SIG-M5 (cell line): ENCODE measurements at regions not wholly inside any gene's neighbourhood (a gene's known extent, or its start where the extent isn't known, plus 50 kb on each side); places are given as distances from the start of the nearest gene placed in this dataset.

ENCODE experiments used
- DNase-seq: peaks from one replicate; lab custom pipeline; 2025; lab: John Stamatoyannopoulos, UW

DNA sequence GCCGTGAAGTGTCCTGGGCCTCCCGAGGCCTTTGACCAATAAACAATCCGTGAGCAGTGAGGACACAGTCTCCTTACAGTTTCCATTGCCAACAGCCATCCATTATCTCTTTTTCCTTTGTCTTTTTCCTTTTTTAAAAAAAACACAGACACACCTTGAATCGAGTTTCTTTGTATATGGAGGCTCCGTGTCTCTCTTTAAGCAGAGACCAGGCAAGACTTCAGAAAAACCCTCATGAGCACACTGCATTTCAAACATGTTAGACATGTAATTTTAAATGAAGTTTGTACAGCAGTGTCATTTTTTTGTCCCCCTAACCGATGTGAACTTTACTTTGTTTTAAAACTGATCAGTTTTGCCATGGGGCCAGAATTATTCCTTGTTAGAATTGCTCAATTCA is 111.1 kb downstream of the SPTSSA start:
- no peak for DNase-seq

DNA sequence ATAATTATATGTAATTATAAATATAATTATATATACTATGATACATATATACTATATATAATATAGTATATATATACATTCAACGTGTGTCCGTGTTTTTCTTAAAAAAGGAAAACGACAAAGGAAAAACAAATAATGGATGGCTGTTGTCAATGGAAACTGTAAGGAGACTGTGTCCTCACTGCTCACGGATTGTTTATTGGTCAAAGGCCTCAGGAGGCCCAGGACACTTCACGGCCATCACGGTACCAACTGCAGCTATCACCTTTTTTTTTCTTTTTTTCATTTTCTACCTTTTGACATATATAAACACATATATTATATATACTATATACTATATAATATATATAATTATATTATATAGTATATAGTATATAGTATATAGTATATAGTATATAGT is 113.4 kb downstream of the SPTSSA start:
- no peak for DNase-seq

DNA sequence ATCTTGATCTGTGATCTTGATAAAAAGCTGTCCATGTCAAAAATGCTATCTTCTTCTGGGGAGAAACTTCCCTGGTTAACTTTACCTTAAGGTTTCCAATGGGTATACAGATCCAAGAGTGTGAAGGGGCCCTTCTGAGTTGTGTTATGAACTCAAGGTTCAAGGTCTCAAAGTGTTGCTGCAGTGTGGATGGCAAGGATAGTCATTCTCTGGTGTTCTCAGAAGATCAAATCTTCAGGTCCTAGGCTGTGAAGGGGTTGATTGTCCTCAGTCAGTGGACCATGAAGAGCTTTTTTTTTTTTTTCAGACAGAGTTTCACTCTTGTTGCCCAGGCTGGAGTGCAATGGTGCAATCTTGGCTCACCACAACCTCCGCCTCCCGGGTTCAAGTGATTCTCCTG is 114.4 kb downstream of the SPTSSA start:
- no peak for DNase-seq

DNA sequence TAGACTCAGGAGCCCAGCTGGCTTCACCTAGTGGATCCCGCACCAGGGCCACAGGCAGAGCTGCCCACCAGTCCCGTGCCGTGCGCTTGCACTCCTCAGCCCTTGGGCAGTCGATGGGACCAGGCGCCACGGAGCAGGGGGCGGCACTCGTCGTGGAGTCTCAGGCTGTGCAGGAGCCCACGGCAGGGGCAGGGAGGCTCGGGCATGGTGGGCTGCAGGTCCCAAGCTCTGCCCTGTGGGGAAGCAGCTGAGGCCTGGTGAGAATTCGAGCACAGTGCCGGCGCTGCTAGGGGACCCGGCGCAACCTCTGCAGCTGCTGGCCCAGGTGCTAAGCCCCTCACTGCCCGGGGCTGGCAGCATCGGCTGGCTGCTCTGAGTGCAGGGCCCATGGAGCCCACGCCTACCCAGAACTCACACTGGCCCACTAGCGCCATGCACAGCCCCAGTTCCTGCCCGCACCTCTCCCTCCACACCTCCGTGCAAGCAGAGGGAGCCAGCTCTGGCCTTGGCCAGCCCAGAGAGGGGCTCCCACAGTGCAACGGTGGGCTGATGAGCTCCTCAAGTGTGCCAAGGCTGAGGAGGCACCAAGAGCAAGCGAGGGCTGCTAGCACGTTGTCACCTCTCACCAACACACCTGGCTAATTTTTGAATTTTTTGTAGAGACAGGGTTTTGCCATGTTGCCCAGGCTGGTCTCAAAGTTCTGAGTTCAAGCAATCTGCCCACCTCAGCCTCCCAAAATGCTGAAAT is 116.1 kb downstream of the SPTSSA start:
- DNase-seq: no peak

DNA sequence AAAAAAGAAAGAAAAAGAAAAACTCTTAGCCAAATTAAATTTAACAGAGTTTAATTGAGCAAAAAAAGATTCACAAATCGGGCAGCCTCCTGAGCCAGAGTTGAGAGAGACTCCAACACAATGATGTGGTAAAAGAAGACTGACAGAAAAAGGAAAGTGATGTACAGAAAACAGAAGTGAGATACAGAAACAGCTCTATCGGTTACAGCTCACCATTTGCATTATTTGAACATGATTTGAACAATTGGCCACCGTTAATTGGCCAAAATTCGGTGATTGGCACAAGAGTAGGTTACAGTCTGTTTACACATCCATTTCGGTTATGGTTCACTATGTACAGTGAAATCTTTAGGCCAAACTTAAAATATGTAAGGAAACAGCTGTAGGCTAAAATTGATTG is 117.7 kb downstream of the SPTSSA start:
- no peak for DNase-seq

DNA sequence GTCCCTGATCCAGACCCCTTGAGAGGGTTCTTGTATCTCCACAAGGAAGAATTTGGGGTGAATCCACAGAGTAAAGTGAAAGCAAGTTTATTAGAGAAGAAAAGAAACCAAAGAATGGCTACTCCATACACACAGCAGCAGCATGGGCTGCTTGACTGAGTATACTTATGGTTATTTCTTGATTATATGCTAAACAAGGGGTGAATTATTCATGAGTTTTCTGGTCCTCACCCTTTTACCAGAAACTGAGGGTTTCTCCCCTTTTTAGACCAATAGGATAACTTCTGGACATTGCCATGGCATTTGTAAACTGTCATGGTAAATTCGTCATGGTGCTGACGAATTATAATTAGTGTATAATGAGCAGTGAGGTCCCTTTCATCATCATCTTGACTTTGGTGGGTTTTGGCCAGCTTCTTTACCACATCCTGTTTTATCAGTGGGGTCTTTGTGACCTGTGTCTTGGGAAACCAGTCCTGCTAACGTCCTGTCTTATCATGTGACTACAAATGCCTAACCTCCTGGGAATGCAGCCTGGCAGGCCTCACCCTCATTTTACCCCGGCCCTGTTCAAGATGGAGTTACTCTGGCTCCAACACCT is 121.9 kb downstream of the SPTSSA start:
- no peak for DNase-seq

DNA sequence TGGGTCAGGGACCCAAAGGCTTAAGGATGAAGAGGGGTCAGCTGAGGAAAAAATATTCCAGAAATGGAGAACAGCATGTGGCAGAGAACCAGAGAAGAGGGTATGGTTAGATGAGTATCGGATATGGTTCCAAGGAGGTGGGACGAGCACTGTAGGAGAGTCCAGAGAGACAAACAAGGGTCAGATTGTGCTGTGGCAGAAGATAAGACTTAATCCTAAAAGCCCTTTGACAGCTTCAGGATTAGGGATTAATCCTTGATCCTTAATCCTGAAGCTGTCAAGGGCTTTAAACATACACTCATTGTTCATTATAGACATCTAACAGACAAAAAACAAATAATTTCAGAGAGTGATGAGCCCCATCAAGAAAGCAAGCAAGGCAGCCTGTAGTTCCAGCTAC is 124.0 kb downstream of the SPTSSA start:
- DNase-seq: no peak

DNA sequence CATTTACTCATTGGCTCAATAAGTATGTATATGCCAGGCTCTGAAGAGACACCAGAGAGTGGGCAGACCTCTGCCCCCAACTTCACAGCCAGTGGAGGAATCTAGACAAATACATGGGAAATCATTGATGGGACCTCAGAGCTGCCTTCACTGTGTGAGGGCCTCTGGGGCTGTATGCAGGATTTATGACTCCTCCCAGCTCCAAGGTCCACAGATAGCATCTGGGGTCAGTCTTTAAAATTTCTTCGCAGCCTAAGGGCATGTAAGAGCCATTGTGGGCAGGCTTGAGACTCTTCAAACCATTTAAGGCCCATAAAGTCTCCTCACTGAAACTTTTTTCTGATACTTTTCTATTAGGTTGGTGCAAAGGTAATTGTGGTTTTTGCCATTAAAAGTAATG is 125.5 kb downstream of the SPTSSA start:
- no peak for DNase-seq

DNA sequence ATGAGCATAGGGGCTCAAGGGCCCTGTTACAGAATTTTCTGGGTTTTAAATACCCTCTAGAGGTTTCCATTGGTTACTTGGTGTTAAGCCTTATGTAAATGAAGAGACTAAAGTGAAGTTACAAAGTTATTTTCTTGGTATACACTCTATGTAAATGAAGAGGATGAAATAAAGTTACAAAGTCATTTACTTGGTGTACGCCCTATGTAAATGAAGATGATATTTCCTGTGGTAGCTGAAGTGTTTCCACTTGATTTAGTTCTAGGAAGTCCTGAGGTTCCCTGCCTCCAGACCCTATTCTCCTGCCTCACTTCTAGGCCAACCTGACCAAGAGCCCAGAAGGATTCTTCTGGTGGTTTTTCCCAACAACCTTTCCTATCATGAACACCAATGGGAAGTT is 126.1 kb downstream of the SPTSSA start:
- no peak for DNase-seq

DNA sequence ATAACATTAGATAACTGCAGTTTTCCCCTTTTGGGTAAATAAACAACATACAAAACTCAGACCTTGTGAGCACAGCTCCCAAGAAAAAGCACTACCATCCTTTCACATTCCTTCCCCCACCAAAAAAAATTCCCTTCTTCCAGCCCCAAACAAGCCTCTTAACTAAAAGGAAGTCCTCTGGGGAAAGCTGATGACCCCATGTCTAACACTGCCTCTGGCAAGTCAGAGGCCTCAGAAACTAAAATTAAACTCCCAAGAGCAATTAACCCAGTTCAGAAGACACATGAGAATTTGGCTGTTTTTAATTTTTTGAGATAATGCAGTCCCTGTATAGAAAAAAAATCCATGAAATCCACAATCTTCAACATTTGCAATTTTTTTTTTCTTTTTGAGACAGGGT is 127.7 kb downstream of the SPTSSA start:
- no peak for DNase-seq

DNA sequence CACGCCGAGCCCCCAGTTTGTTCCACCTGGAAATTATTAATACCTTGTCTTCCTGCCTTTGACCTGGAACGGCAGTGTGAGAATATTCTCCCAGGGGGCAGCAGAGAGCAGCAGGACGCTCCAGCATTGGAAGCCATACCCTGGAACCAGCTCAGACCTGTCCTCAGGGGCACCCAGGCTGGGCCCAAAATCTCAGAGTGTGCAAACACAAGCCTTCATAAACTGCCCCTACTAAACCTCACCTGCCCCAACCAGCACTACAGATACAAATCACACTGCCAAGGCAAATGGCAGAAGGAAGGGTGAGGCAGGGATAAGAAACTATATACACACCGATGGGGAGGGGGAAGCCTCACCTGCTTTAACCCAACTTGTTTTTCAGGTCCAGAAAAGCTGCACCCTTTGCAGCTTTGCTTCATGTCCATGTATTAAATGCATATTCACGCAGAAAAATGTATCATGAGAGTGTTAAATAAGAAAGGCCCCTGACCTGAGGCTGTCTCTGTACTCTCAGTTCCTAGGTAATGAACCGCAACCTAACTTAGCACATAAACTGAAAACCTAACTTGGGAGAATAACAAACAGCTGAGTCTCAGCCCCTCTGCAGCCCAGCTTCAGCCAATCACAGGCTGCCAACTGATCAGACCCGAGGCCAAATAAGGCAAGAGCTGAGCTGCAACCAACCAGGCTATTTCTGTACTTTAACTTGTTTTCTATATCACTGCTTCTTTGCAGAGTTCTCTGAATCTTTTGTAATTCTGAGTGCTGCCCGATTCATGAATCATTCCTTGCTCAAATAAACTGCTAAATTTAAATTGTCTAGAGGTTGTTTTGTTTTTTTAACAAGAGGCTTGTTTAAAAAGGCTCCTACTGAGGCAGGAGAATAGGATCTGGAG is 130.1 kb downstream of the SPTSSA start:
- DNase-seq: no peak

DNA sequence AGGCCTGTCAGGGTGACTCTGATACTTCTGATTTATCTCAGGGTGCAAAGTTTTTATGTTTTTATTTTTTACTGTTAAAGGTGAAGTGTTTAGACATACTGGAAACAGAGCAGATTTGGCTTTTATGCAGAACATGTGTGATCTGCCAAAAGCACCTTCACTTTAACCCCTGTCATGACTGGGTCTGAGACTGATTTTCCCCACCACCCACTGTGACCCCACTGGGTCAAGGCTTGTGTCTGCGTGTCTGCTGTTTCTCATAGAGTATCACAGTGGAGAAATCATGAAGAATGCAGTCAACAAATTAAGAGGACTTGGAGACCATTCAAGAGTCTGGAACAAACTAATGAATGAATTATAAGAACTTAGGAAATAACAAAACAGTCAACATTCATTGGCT is 131.2 kb downstream of the SPTSSA start:
- no peak for DNase-seq

DNA sequence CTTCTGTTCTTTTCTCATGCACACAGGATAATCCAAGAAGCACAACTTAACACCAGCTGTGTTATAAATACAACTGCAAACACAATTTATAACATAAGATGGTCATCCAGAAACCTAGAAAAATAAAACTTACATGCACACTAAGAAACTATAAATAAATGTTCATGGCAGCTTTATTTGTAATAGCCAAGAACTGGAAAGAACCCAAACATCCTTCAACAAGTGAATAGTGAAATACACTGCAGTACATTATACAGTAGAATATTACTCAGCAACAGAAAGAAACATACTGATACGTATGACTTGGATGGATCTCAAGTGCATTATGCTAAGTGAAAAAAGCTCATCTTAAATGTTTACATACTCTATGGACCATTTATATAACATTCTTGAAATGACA is 132.7 kb downstream of the SPTSSA start:
- DNase-seq: no peak

DNA sequence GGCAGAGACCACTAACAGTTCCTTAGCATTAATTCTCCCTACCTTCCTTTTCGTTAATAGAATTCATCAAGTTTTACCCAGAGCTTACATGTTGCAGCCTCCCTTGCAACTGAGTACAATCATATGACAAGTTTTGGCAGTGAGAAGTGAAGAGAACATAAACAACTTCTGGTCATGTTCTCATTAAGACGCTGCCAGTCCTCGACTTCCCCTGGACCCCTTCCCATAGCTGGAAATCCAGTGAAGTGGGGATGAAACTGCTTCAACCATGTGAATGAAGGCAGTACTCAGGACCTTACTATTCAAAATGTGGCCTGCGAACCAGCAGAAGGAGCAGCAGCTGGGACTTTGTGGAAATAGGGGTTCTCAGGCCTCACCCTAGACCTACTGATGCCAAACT is 133.9 kb downstream of the SPTSSA start:
- no peak for DNase-seq

DNA sequence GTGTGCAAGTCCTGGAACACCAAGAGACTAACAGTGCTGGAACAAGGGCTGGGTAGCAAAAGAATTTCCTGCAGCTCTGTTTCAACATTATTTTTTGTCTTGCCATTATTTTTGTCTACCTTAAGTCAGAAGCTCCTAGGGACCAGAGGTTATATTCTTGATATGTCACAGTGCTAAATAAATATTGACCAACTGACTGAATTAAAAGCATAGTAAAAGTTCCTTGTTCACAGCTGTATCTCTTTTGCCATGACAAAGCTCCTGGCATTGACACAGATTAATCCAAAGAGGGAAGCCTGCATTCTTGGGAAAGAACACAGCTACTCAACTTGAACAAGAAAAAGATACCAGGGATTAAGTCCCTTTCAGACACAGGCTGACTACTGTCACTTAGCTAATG is 136.5 kb downstream of the SPTSSA start:
- no peak for DNase-seq

DNA sequence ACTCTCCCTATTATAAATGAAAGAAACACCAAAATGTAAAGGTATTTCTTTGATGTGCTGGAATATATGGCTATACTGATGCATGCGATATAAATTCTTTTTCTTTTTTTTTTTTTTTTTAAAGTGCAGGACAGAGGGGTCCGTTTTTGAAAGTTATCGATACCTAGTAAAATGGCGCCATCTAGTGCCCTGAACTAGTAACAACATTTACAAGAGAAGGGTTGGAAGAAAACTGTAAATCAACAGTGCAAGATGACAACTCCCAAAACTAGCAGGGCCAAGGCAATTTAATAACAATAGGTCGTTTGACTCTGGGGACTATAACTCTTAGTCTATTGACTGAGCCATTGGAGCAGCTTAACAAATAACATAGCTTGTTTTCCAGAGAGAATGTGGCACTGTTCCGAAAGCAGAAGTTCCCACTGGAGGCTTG is 137.7 kb downstream of the SPTSSA start:
- no peak for DNase-seq

DNA sequence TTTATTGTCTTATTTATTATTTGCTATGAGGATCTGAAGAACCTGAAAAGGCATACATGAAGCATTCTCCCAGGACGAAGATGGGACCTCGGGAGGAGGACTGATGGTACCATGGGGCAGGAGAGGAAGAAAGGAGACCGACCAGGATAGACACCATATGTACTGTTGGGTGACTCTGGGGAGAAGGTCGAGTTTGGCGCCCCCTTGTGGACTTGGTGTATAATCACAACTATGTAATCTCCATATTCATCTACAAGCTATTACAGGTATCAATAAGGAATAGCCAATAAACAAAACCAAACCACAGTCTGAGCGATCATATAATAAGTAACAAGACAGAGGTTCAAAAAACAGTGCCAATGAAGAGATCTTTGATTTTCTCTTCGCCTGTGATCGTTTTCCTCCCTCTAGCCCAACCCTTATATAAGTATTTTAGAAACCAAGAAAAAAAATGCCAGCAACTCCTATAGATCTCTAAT is 139.1 kb downstream of the SPTSSA start:
- no peak for DNase-seq

DNA sequence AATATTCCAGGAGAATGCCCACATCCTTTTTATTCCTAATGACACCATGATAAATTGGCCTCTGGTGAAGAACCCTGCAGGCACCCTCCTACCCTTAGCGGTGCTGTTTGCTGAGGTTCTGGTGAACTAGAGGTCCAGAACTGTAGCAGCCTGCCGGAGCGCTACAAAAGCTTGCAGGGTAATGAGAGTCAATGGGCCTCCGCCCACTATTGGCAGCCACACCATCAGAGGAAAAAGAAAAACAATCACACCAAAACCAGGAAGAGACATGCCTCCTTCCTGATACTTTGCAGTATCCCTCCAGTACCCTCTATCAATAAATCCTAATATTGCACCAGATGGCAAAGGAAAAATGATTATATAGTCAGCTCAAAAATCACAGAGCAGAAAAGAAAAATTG is 142.9 kb downstream of the SPTSSA start:
- DNase-seq: no peak

DNA sequence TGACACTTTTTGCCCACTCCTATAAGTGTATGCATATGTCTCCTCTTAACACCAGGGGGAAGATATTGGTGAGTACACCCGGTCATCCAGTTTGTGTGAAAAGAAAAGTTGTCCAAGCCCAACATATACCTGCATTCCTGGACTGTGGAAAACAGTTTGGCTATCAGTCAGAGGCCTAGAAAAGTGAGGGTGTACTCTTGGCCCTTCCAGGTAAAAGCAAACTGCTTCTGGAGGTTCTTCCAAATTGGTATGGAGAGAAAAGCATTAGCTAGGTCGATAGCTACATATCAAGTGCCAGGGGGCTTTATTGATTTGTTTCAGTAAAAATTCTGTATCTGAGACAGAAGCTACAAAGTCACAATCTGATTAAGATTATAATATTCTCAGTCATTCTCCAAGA is 144.0 kb downstream of the SPTSSA start:
- DNase-seq: no peak

DNA sequence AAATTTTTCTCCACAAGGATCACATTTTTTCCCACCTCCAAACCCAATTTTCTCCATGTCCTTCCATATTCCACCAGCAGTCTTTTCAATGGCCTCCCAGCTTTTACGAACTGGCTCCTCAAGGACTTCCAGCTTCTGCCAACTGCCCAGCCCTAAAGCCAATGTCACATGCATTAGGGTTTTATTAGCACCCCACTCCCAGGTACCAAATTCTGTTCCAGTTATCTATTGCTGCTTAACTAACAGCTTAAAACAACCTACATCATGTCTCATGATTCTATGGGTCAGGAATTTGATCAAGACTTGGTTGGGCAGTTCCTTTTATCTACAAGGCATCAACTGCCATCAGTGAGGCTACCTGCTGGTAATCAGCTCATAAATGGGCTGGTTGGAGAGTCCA is 151.3 kb downstream of the SPTSSA start:
- no peak for DNase-seq

DNA sequence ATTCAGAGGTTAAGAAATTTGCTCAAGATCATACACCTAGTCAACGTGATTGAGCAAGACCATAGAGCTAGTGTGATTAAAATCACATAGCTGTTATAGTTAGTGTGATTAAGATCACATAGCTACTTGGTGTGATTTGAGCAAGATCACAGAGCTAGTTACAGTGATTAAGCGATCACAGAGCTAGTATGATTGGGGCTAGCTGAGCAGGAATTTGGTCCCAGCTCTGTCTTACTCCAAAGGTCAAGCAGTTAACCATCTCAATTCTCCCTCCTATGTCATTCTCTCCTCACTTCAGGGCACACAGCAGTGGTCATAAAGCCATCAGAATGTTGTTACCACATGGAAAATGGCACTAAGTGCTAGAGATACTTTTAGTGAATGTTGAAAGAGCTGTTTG is 158.2 kb downstream of the SPTSSA start:
- no peak for DNase-seq

DNA sequence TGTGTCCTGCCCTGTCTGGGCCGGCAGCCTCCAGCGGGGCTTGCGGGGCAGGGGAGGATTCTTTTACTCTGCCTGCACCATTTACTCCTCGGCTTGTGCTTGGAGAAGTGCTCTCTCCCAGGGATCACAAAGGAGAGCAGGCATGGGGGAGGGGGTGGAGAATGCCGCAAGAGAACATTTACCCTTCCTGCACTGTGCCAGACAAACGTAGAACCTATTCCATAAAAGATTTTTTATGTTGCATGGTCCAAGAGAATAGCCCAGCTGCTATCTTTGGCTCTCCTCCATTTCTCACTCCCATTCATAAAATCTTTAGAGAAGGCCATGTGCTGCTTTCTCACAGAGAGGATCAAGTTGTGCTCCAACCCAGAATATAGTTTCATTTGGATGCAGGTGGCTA is 159.4 kb downstream of the SPTSSA start:
- no peak for DNase-seq
